ENCODE measurements at regions not wholly inside any gene's neighbourhood (a gene's known extent, or its start where the extent isn't known, plus 50 kb on each side); places are given as distances from the start of the nearest gene placed in this dataset.

GRCh38 chr9:129321286-129322021, 143.4 kb upstream of the IER5L start:
- DNase-seq: no peak

- no peak for DNase-seq
These were observed 142.7 kb upstream of the IER5L start for GRCh38 chr9:129320575-129321285.

DNA sequence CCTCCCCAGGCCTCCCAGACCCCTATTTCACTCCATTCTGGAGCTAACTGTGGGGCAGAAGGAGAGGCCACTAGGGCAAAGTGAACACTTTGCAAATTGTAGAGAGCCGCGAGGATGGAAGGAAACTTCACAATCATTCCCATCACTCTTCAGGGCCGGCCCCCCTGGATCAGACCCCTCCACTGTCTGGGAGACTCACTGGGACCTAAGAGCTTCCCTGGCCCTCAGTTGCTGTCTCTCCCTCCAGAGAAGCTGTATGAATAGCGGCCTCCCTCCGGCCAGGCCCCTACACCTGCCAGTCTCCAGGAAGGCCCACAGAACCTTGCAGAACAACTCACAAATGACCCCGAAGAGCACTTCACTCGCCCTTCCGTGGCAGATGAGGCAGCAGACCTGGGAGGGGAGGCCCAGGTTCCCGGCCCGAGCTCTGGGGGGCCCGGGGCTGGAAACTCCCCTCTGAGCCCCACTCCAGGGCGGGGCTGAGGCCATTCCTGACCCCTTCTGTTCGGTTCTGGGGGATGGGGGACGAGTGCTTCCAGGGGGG, 141.9 kb upstream of the IER5L start:
- no peak for DNase-seq

DNA sequence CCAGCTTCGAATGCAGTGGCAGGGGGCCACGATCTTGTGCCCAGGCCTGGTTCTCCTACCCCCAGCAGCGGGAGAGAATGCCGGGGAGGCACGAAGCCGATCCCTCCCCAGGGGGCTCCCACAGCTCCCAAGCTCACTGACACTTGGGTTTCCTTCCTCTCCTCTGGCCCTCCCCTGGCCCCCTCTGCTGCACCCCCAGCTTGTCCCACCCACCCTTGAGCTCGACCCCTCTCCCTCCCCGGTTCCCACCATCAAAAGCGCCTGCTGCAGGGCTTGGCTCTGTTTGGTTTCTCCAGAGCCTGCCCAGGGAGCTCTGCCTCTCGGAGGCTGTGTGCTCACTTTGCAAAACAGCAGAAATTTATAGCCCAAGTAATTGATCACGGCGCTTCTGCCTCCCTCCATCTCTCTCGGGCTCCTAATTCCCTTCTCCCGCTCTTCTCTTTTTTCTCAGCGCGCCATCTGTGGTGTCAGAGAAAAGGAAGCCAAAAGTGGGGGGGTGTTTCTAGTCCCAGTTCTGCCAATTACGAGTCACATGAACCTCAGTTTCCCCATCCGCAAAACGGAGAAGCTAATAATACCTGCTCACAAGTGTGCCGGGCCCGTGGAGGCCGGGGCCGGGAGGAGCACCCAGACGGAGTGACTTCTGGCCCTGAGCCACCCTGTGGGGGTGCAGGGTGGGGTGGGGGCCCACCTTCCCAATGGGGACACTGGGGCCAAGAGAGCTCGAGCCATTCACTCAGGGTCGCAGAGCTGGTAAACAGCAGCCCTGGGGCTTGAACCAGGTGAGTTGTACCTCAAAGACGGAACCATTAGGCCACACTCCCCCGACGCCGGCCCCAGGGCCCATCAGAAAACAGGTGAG, 141.2 kb upstream of the IER5L start:
- DNase-seq: no peak

- DNase-seq: no peak
These were observed 140.3 kb upstream of the IER5L start for GRCh38 chr9:129318121-129319075.

- DNase-seq: no peak
These were observed 139.3 kb upstream of the IER5L start for GRCh38 chr9:129317179-129318011.

GRCh38 chr9:129316281-129317030, 138.4 kb upstream of the IER5L start:
- DNase-seq: no peak

DNA sequence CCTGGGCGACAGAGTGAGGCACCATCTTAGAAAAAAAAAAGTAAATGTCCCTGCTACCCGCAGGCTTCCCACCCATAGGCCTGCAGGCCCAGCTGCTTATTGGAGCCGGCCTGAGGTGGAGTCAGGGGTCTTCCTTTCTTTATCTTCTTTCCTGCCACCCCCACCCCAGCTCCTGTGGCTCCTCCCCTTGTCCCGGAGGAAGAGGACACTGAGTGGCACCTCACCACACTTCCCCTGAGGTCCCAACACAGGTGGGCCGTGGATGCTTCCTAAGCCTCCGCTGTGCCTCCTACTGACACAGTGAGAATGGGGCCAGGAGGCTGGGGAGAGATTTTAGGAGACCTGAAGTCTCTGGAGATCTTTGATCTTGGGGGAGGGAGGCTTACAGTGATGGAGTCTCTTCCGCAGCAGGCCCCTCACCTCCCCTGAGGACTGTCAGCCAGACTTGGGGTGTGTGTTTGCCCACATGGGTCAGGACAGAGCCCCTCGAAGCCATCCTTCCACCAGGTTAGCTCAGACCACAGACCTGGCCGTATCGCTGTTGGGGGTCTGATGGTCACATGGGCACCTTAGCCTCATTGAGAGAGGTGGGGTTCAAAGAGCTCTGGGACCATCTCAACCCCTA, 135.4 kb upstream of the IER5L start:
- no peak for DNase-seq

DNA sequence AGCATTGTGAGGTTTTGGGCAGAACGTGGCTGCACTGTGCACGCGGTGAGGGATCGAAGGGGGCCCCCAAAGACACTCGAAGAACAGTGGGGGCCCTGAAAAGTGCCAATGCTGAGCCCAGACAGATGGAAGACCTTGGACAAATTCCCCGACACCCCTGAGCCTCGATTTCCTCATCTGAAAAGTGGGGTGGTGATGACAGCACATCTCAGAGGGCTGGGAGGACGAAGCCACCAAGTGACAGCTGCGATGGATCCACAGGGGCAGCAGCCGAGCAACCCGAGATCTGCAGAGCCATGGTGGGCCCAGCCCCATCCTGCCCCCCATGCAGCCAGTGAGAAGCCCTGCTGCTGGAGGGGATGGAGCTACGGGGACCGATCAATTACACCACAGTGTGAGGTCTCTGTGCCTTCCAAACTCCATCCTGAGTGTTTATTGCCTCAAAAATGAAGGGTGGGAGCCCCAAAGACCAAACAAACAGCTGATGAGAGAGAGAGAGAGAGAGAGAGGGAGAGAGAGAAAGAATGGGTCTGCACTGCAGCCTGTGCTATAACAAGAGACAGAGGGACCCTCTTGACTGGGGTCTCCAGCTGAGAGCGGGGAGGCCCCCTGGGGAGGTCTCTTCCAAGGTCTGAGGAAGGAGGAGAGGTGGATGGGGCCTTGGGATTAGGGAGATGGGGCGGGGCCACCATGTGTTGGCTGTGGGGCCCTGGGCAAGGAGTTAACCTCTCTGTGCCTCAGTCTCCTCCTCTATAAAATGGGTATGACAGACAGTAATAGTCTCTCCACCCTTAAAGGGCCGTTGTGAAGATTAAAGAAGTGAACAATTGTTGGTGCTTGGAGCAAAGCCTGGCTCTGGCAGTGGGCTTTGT, 134.4 kb upstream of the IER5L start:
- DNase-seq: no peak

- DNase-seq: no peak
These were observed 133.6 kb upstream of the IER5L start for GRCh38 chr9:129311643-129312042.

DNA sequence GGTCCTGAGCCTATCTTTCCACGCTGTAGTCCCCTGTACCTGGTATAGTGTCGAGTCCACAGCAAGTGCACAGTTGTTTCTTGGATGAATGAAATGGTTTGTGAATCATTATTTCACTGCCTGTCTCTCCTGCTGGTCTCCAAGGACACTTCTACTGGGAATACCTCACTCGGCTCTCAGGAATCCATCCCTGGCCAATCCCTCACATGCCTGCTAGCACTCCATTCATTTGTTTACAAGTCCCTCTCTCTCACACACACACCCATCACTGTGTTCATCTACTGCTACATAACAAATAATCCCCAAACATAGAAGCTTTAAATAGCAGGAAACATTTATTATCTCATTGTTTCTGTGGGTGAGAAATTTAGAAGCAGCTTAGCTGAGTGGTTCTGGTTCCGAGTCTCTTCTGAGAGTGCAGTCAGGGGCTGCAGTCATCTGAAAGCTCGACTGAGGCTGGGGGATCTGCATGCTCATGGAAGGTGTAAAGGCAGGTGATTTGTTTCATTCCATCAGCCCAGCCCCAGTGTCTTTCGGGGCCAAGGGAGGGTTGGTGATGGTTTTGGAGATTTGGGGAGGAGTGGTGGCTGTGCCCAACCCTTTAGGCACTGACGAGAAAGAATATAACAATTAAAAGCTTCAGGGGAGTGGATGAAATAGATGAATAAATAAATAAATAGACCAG, 132.7 kb upstream of the IER5L start:
- DNase-seq: no peak

DNA sequence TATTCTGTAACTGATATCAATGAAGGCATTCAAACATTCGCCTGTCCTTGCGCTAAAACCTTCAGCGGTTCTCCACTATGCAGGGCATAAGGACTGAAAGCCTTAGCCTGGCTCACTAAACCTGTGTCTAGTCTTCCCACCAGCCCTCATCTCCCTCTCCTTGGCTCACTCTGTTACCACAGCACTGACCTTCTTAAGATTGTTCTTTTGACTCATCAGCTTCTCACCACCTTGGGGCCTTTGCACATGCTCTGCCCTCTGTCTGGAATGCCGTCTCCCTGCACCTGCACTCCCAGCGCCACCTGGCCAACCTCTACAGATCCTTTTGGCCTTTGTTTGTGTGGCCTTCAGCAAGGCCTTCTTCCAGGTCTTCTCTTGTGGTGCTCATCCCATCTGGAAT, 131.8 kb upstream of the IER5L start:
- DNase-seq: no peak

- no peak for DNase-seq
These were observed 131.0 kb upstream of the IER5L start for GRCh38 chr9:129309041-129309430.

DNA sequence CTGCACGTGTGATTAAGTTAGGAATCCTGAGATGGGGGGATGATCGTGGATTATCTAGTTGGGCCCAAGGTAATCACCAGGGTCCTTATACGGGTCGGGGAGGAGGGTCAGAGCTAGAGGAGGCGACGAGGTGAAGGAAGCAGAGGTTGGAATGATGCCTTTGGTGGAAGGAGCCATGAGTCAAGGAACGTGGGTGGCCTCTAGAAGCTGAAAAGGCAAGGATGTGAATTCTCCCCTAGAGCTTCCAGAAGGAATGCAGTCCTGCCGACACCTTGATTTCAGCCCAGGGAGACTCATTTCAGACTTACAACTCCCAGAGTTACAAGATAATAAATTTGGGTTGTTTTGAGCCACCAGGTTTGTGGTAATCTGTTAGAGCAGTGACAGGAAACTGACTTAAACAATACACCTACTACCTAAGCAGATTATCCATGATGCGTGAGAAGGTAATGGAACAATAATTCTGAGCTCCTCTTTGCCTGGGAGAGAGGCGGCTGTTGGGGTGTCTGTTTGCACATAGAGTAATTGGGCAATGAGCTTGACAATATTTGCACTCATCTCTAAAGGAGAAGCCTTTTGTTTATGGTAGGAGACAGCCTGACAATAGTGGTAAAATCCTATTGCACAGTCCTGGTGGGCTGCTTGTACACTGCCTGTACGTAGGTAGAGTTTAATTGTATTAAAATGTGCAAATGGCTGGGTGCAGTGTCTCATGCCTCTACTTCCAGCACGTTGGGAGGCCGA, 129.3 kb upstream of the IER5L start:
- no peak for DNase-seq

DNA sequence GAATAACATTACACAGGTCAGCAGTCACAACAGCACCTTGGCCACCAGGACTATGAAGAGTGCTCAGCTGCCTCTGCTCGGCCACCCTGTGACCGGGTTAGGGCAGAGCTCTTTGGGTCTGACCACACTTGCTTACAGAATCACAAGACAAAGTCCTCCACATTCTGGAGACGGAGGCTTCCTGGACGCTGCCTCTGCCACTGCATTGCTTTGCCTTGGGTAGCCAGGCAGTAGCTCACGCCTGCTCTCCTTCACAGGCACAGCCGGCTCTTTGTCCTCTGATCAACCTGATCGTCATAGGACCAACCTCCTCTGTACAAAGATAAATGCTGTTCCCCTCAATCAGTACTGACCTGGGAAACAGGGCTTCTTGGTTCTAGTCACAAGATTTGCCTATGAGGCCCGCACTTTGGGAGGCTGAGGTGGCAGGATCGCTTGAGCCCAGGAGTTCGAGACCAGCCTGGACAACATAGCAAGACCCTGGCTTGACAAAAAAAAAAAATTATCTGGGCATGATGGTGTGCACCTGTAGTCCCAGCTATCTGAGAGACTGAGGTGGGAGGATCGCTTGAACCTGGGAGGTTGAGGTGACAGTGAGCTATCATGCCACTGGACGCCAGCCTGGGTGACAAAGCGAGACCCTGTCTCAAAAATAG, 128.4 kb upstream of the IER5L start:
- no peak for DNase-seq

- DNase-seq: no peak
These were observed 127.2 kb upstream of the IER5L start for GRCh38 chr9:129305246-129305645.

DNA sequence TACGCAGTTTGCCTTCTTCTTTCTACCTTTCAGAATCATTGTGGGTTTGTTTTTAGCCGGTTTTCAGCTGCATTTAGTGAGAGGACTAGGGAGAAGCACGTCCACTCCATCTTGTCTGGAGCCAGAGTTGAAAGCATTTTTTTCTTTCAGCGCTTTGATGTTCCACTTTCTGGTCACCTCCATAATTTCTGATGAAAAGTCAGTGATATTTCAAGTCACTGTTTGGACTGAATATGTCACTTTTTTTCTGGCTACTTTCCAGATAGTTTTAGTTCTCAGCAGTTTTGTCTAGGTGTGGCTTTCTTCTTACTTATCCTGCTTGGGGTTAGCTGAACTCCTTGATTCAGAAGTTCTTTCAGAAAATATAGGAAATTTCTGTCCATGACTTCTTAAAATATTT, 123.9 kb upstream of the IER5L start:
- DNase-seq: no peak
